H1 (cell line): ENCODE measurements at regions not wholly inside any gene's neighbourhood (a gene's known extent, or its start where the extent isn't known, plus 50 kb on each side); places are given as distances from the start of the nearest gene placed in this dataset.

Experiments
- CHD2 ChIP-seq: IDR thresholded peaks from 2 replicates; pipeline ENCODE4 v1.6.1; 2012; ENCODE audit warnings: low read length, improper control_type of control experiment
- CREB1 ChIP-seq: IDR thresholded peaks from 2 replicates; pipeline ENCODE4 v1.6.1; 2012; ENCODE audit warnings: inconsistent platforms
- CTCF ChIP-seq, 3 experiments: IDR thresholded peaks; 1 replicate in 2 of 3; 2 replicates in 1 of 3; pipeline versions ENCODE4 v1.5.1 to v1.6.1; 2011; ENCODE audit warnings: low read length in 3 of 3, mild to moderate bottlenecking in 3 of 3, inconsistent platforms in 2 of 3, low read depth in 1 of 3, moderate library complexity in 1 of 3; ENCODE audit not compliant: insufficient read depth in 1 of 3; ENCODE audit errors: control extremely low read depth in 1 of 3
- POLR2A ChIP-seq, 2 experiments: IDR thresholded peaks; 1 replicate in 1 of 2; 2 replicates in 1 of 2; pipeline ENCODE4 v1.6.1; 2011; ENCODE audit warnings: low read depth in 2 of 2, low read length in 2 of 2, mild to moderate bottlenecking in 2 of 2; ENCODE audit errors: control extremely low read depth in 1 of 2
- RNF2 ChIP-seq: fragments of 200-900, 300-1000 bp; sonication (generic); IDR thresholded peaks from 2 replicates; pipeline ENCODE4 v1.7.1; 2016; ENCODE audit warnings: borderline replicate concordance, low read depth, mild to moderate bottlenecking, antibody characterized with exemption, low read length; ENCODE audit not compliant: poor library complexity, severe bottlenecking; ENCODE audit errors: missing control alignments
- TAF1 ChIP-seq: IDR thresholded peaks from 2 replicates; pipeline ENCODE4 v1.6.1; 2011; ENCODE audit warnings: mild to moderate bottlenecking, low read depth, low read length
- YY1 ChIP-seq: IDR thresholded peaks from 2 replicates; pipeline ENCODE4 v1.6.1; 2011; ENCODE audit warnings: low read depth, mild to moderate bottlenecking, low read length

- TF ChIP-seq CTCF (IDR thresholded peaks at IDR 0.05; ENCODE audit: control extremely low read depth in 1 of 3, insufficient read depth in 1 of 3, low read depth in 1 of 3, low read length in 3 of 3) (no peak), POLR2A (IDR thresholded peaks at IDR 0.05; ENCODE audit: control extremely low read depth in 1 of 2, low read depth in 2 of 2, low read length in 2 of 2) (no peak), TAF1 (no peak), CHD2 (no peak), CREB1 (no peak), RNF2 (no peak), YY1 (no peak)
Observed at GRCh38 chr16:6131526-6132050, 1034.0 kb upstream of the EEF2KMT start.
